A549 (cell line): ENCODE measurements at regions not wholly inside any gene's neighbourhood (a gene's known extent, or its start where the extent isn't known, plus 50 kb on each side); places are given as distances from the start of the nearest gene placed in this dataset.

ENCODE experiments used
- ATAC-seq, 2 experiments: fragments of 200-7000 bp in 1 of 2; fragments of >200 bp in 1 of 2; cut with Nextera tagmentation in 1 of 2; cut with Tn5 transposase in 1 of 2; 3 replicates each; pipeline versions ENCODE4 v1.8.0 to v1.9.1; 2018 to 2020; ENCODE audit warnings: mild to moderate bottlenecking in 1 of 2, moderate library complexity in 1 of 2
- CTCF ChIA-PET: fragments of 300-600 bp; sonication (Branson Sonifier 250); formaldehyde crosslinking; extraction: SDS; loops from one replicate; lab custom pipeline; 2021; ENCODE audit warnings: antibody characterized with exemption, inconsistent platforms; lab: Yijun Ruan, JAX
- POLR2A ChIA-PET: fragments of 350-600 bp; formaldehyde crosslinking; extraction: SDS; loops from one replicate; lab custom pipeline; 2021; ENCODE audit warnings: antibody characterized with exemption, inconsistent platforms; lab: Yijun Ruan, JAX
- DNase-seq, 2 experiments: peaks; one replicate each; pipeline versions ENCODE4 v3.0.0 to v3.0.0-alpha.2; 2011 to 2016; ENCODE audit warnings: low read depth in 1 of 2, low spot score in 1 of 2
- FAIRE-seq: peaks from 2 replicates; lab custom pipeline; 2011; peaks lifted over from hg19 to GRCh38; lab: Jason Lieb, UNC
- H3K27ac ChIP-seq, 2 experiments: fragments of >200 bp; sonication (Bioruptor Twin); formaldehyde crosslinking; 3 replicates each; pipeline ENCODE4 v1.5.1; 2016 to 2017
- H3K4me1 ChIP-seq: fragments of >200 bp; sonication (Bioruptor Twin); formaldehyde crosslinking; 3 replicates; pipeline ENCODE4 v1.6.1; 2016
- H3K4me2 ChIP-seq: fragments of >200 bp; sonication (Bioruptor Twin); formaldehyde crosslinking; 3 replicates; pipeline ENCODE4 v1.6.1; 2016
- H3K4me3 ChIP-seq: fragments of >200 bp; sonication (Bioruptor Twin); formaldehyde crosslinking; 3 replicates; pipeline ENCODE4 v1.5.1; 2016
- H3K9me3 ChIP-seq: fragments of >200 bp; sonication (Bioruptor Twin); formaldehyde crosslinking; 3 replicates; pipeline ENCODE4 v1.6.1; 2016
- CBX2 ChIP-seq: fragments of 200-600 bp; sonication (generic); IDR thresholded peaks from 2 replicates; pipeline ENCODE4 v1.6.1; 2016; ENCODE audit warnings: low read depth, mild to moderate bottlenecking, borderline replicate concordance
- CBX8 ChIP-seq: fragments of 200-600 bp; sonication (generic); IDR thresholded peaks from 2 replicates; pipeline ENCODE4 v1.6.1; 2016
- EHF ChIP-seq: fragments of 250-450 bp; sonication (Bioruptor Pico); IDR thresholded peaks from 2 replicates; pipeline ENCODE4 v1.5.0; 2020; ENCODE audit warnings: mild to moderate bottlenecking
- EHMT2 ChIP-seq: fragments of 200-600 bp; sonication (generic); IDR thresholded peaks from 2 replicates; pipeline ENCODE4 v1.6.1; 2016; ENCODE audit warnings: antibody characterized with exemption, low read depth, mild to moderate bottlenecking, moderate library complexity
- ESRRA ChIP-seq: fragments of 150-350 bp; IDR thresholded peaks from 2 replicates; pipeline ENCODE4 v1.6.1; 2014; ENCODE audit warnings: mild to moderate bottlenecking, low read length, borderline replicate concordance
- FOSL2 ChIP-seq, 2 experiments: fragments of 450-650 bp in 1 of 2; fragments of >200 bp in 1 of 2; sonication (Bioruptor Twin) in 1 of 2; formaldehyde crosslinking; IDR thresholded peaks; 2 replicates each; pipeline versions ENCODE4 v1.5.0 to v1.6.1; 2016 to 2020; ENCODE audit warnings: mild to moderate bottlenecking in 1 of 2, moderate library complexity in 1 of 2
- FOXS1 ChIP-seq: fragments of 250-450 bp; sonication (Bioruptor Pico); IDR thresholded peaks from 2 replicates; pipeline ENCODE4 v1.5.0; 2020; ENCODE audit warnings: mild to moderate bottlenecking, moderate library complexity
- GATA3 ChIP-seq: IDR thresholded peaks from 2 replicates; pipeline ENCODE4 v1.6.1; 2012; ENCODE audit warnings: borderline replicate concordance
- HEYL ChIP-seq: fragments of 250-450 bp; sonication (Bioruptor Pico); IDR thresholded peaks from 2 replicates; pipeline ENCODE4 v1.8.0; 2021; ENCODE audit warnings: mild to moderate bottlenecking, moderate library complexity
- HOXA7 ChIP-seq: fragments of 250-450 bp; sonication (Bioruptor Pico); IDR thresholded peaks from 2 replicates; pipeline ENCODE4 v1.5.0; 2020; ENCODE audit warnings: mild to moderate bottlenecking, moderate library complexity
- HOXB13 ChIP-seq: fragments of 250-450 bp; sonication (Bioruptor Pico); IDR thresholded peaks from 2 replicates; pipeline ENCODE4 v1.5.0; 2020; ENCODE audit warnings: low read depth, mild to moderate bottlenecking, moderate library complexity
- JUN ChIP-seq, 2 experiments: fragments of >200 bp; sonication (Bioruptor Twin); formaldehyde crosslinking; IDR thresholded peaks; 2 replicates in 1 of 2; 3 replicates in 1 of 2; pipeline ENCODE4 v1.6.1; 2016 to 2017
- KDM1A ChIP-seq: fragments of 200-600 bp; sonication (generic); IDR thresholded peaks from 2 replicates; pipeline ENCODE4 v1.6.1; 2016; ENCODE audit warnings: low read depth, mild to moderate bottlenecking
- MAFK ChIP-seq: fragments of 450-650 bp; IDR thresholded peaks from 2 replicates; pipeline ENCODE4 v1.6.1; 2014; ENCODE audit not compliant: partially characterized antibody
- MYC ChIP-seq: IDR thresholded peaks from 2 replicates; pipeline ENCODE4 v1.6.1; 2012; ENCODE audit warnings: mild to moderate bottlenecking, inconsistent platforms, low read length, improper control_type of control experiment, borderline replicate concordance
- NPAS2 ChIP-seq: fragments of 250-450 bp; sonication (Bioruptor Pico); IDR thresholded peaks from 2 replicates; pipeline ENCODE4 v1.8.0; 2022; ENCODE audit warnings: mild to moderate bottlenecking, moderate library complexity, borderline replicate concordance
- PHF8 ChIP-seq: fragments of 200-600 bp; sonication (generic); IDR thresholded peaks from 2 replicates; pipeline ENCODE4 v1.6.1; 2016; ENCODE audit warnings: low read depth, mild to moderate bottlenecking, antibody characterized with exemption, moderate library complexity, borderline replicate concordance
- POLR2AphosphoS2 ChIP-seq: conservative IDR thresholded peaks from 2 replicates; pipeline ENCODE4 v1.6.1; 2012; ENCODE audit warnings: low read length, improper control_type of control experiment, inconsistent platforms
- RCOR1 ChIP-seq: fragments of 150-350 bp; IDR thresholded peaks from 2 replicates; pipeline ENCODE4 v1.6.1; 2014; ENCODE audit warnings: antibody characterized with exemption, low read length, low read depth
- RNF2 ChIP-seq: fragments of 200-600 bp; sonication (generic); IDR thresholded peaks from 2 replicates; pipeline ENCODE4 v1.6.1; 2016; ENCODE audit warnings: low read depth, mild to moderate bottlenecking, antibody characterized with exemption, moderate library complexity, borderline replicate concordance
- SMC3 ChIP-seq: fragments of >200 bp; sonication (Bioruptor Twin); formaldehyde crosslinking; IDR thresholded peaks from 3 replicates; pipeline ENCODE4 v1.6.1; 2018; ENCODE audit warnings: inconsistent platforms
- TFCP2L1 ChIP-seq: fragments of 250-450 bp; sonication (Bioruptor Pico); IDR thresholded peaks from 2 replicates; pipeline ENCODE4 v1.5.0; 2021; ENCODE audit warnings: mild to moderate bottlenecking
- TP53 ChIP-seq: fragments of 250-450 bp; sonication (Bioruptor Pico); IDR thresholded peaks from 2 replicates; pipeline ENCODE4 v1.5.0; 2021; ENCODE audit warnings: mild to moderate bottlenecking, moderate library complexity
- ZNF302 ChIP-seq: fragments of 250-450 bp; sonication (Bioruptor Pico); IDR thresholded peaks from 2 replicates; pipeline ENCODE4 v1.9.0; 2021; ENCODE audit warnings: inconsistent platforms, mild to moderate bottlenecking, moderate library complexity
- WGBS: methylation state at CpG from one replicate; pipeline ENCODE4 v1.1.6; 2017; ENCODE audit errors: missing lambda C conversion rate; 5-methylcytosine and 5-hydroxymethylcytosine counted together
- TF ChIP-seq, protein P1 (sequence below): IDR thresholded peaks from 2 replicates; pipeline ENCODE4 v1.6.1; 2012
- TF ChIP-seq, protein P2 (sequence below): fragments of 150-350 bp; IDR thresholded peaks from 2 replicates; pipeline ENCODE4 v1.6.1; 2014; ENCODE audit warnings: low read depth, mild to moderate bottlenecking, low read length
- TF ChIP-seq, protein P3 (sequence below): fragments of >200 bp; sonication (Bioruptor Twin); formaldehyde crosslinking; IDR thresholded peaks from 3 replicates; pipeline ENCODE4 v1.5.1; 2016

DNA sequence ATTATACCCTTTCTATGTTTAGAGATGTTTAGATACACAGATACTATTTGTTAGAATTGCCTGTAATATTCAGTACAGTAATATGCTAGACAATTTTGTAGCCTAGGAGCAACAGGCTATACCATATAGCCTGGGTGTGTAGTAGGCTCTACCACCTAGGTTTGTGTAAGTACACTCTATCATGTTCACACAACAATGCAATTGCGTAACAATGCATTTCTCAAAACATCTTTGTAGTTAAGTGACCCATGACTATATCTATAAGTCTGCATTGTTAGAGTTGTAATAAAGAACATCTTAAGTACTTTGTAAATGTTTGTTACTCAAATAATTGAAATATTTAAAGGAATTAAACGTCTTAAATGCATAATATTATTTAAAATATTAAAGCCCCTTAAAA is 379.3 kb downstream of the PPP3CA start:
- no peak for TF ChIP-seq HEYL (CRISPR knock-in tag)
- no peaks in the 10 kb centered on the region for H3K9me3 ChIP-seq
- FAIRE-seq (no peak), ATAC-seq (no peak), DNase-seq (no peak)
- POLR2A ChIA-PET, result no interaction called here
- WGBS, result 52% methylated on average over 2 of the region's 2 CpGs
- no peak overlapping the region for H3K27ac ChIP-seq
- no peaks in the 10 kb centered on the region for H3K4me1 ChIP-seq
- no peak overlapping the region for H3K4me2 ChIP-seq
- H3K4me3 ChIP-seq, result no peak overlapping the region
- CTCF ChIA-PET, result no interaction called here

DNA sequence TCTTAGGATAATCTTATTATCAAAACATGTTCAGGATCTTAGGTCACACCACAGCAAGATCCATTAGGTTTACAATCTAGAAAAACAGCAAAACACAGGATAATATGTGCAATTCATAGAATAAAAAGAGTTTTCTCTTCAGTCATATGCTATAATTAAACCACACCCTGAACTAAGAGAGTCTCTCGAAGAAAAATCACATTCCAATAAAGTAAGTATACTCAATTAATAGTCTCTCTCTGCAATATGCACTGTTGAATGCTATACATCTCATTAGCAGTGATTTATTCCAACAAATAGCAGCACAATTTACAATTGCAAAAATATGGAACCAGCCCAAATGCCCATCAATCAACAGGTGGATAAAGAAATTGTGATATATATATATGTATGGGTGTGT is 383.7 kb downstream of the PPP3CA start:
- POLR2A ChIA-PET, result no interaction called here
- WGBS, result 52% methylated on average over 1 of the region's 1 CpG
- no peak overlapping the region for H3K4me3 ChIP-seq

DNA sequence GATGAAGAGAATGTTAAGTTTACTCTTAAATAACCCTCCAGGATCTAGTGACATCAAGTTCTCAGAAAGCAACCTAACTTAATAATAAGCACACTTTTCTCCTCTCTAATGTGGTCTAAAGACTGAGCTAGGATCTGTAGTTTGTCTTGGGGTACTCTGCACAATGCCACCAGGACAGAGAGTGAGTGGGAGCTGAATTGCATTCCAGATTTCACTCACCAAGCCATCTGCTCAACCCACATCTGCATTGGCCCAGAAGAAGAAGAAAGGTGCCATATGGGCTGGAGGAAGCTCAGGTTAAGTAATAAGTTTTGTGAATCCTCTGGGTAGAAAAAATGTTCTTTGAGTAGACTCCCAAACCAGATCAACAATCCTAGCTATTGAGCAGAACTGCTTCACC is 384.6 kb downstream of the PPP3CA start:
- CTCF ChIA-PET, result no interaction called here
- no peak overlapping the region for H3K4me2 ChIP-seq
- no peak overlapping the region for H3K27ac ChIP-seq
- FAIRE-seq (no peak), ATAC-seq (no peak), DNase-seq (no peak)
- H3K4me3 ChIP-seq, result no peak overlapping the region
- no peaks in the 10 kb centered on the region for H3K9me3 ChIP-seq
- H3K4me1 ChIP-seq, result no peaks in the 10 kb centered on the region
- TF ChIP-seq TFCP2L1 (CRISPR knock-in tag) (no peak), HOXB13 (no peak), FOSL2 (IDR thresholded peaks at IDR 0.05) (no peak), FOSL2 (CRISPR knock-in tag; IDR thresholded peaks at IDR 0.05) (no peak), POLR2AphosphoS2 (no peak), HEYL (CRISPR knock-in tag) (no peak), CBX2 (no peak), CBX8 (no peak), GATA3 (no peak), EHF (CRISPR knock-in tag) (no peak), FOXS1 (no peak), ESRRA (no peak), ZNF302 (CRISPR knock-in tag) (no peak), RNF2 (no peak), PHF8 (no peak), MYC (no peak), JUN (IDR thresholded peaks at IDR 0.05) (no peak)
- TF ChIP-seq, protein P1, sequence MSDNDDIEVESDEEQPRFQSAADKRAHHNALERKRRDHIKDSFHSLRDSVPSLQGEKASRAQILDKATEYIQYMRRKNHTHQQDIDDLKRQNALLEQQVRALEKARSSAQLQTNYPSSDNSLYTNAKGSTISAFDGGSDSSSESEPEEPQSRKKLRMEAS, result no peak
- TF ChIP-seq, protein P2, sequence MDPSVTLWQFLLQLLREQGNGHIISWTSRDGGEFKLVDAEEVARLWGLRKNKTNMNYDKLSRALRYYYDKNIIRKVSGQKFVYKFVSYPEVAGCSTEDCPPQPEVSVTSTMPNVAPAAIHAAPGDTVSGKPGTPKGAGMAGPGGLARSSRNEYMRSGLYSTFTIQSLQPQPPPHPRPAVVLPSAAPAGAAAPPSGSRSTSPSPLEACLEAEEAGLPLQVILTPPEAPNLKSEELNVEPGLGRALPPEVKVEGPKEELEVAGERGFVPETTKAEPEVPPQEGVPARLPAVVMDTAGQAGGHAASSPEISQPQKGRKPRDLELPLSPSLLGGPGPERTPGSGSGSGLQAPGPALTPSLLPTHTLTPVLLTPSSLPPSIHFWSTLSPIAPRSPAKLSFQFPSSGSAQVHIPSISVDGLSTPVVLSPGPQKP, result no peak
- POLR2A ChIA-PET, result no interaction called here

More for the DNA sequence above, 383.7 kb downstream of the PPP3CA start:
- Histone ChIP-seq H3K4me2 (no peak overlapping the region), H3K9me3 (no peaks in the 10 kb centered on the region), H3K27ac (no peak overlapping the region), H3K4me1 (no peaks in the 10 kb centered on the region)
- FAIRE-seq, result no peak
- TF ChIP-seq, protein P3, sequence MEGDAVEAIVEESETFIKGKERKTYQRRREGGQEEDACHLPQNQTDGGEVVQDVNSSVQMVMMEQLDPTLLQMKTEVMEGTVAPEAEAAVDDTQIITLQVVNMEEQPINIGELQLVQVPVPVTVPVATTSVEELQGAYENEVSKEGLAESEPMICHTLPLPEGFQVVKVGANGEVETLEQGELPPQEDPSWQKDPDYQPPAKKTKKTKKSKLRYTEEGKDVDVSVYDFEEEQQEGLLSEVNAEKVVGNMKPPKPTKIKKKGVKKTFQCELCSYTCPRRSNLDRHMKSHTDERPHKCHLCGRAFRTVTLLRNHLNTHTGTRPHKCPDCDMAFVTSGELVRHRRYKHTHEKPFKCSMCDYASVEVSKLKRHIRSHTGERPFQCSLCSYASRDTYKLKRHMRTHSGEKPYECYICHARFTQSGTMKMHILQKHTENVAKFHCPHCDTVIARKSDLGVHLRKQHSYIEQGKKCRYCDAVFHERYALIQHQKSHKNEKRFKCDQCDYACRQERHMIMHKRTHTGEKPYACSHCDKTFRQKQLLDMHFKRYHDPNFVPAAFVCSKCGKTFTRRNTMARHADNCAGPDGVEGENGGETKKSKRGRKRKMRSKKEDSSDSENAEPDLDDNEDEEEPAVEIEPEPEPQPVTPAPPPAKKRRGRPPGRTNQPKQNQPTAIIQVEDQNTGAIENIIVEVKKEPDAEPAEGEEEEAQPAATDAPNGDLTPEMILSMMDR, result no peak
- TF ChIP-seq FOSL2 (IDR thresholded peaks at IDR 0.05) (no peak), FOSL2 (CRISPR knock-in tag; IDR thresholded peaks at IDR 0.05) (no peak), CBX8 (no peak), TP53 (no peak), CBX2 (no peak), JUN (IDR thresholded peaks at IDR 0.05) (no peak), KDM1A (no peak), HOXA7 (CRISPR knock-in tag) (no peak), NPAS2 (CRISPR knock-in tag) (no peak), FOXS1 (no peak), MAFK (no peak), EHMT2 (no peak), SMC3 (no peak), RCOR1 (no peak)
- TF ChIP-seq, protein P2, result no peak
- ATAC-seq, result no peak
- no peak for DNase-seq
- CTCF ChIA-PET, result no interaction called here
